Left hindlimb (tissue), 1 donor: ENCODE measurements at regions not wholly inside any gene's neighbourhood (a gene's known extent, or its start where the extent isn't known, plus 50 kb on each side); places are given as distances from the start of the nearest gene placed in this dataset.
"Not testable (repeated sequence)": the region's sequence is repeated elsewhere in the genome, so short reads cannot be mapped to it uniquely, and the experiment has no call there.

ENCODE experiments used
- DNase-seq: peaks from one replicate; pipeline ENCODE4 v3.0.0-alpha.2; 2018

GRCh38 chr6:78597966-78598365 is 269.4 kb upstream of the IRAK1BP1 start:
- DNase-seq = no peak

DNA sequence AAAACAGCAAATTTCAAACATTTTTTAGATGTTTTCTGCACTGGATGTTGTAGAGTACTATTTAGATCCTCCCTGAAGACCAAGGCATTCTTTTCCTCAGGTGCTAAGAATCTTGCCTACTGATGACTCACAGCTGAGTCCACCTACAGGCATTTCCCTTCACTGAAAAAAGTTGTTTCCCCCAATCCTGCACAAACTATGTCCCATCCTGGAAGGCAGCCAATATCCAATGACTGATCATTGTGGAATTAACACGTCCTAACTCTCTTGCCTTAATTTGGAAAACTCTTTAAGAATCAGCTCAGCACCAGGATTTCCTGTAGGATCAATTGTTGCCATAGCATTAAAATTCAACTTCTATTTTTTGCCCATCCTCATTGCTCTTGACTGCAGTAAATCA is 268.4 kb upstream of the IRAK1BP1 start:
- no peak for DNase-seq

- DNase-seq = no peak
These were observed 267.8 kb upstream of the IRAK1BP1 start for GRCh38 chr6:78599526-78599925.

DNA sequence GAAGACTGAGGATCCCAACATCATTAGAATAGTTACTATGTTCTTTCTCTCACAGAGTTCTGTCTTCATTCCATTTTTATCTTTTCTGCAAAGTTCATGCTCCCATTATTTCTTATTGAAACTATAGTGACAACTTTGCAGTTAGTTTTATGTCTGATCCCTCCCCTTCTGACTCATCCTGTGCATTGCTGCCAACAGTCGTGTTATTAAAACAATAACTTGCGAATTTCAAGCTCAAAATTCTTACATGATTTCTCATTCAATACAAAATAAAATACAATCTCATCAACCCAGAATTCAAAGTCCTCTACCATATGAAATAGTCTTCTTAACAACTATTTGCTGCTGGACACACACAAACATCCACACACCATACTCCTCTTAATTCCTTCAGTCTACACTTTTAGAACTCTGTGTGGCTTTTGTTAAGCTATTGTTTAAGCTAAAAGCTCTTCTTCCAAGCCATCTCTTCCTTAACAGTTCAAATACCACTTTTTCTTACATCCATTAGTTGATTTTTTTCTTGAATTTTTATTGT is 261.4 kb upstream of the IRAK1BP1 start:
- DNase-seq = no peak

- no peak for DNase-seq
These were observed 260.2 kb upstream of the IRAK1BP1 start for GRCh38 chr6:78607189-78607588.

GRCh38 chr6:78611102-78611620 is 256.2 kb upstream of the IRAK1BP1 start:
- no peak for DNase-seq

- DNase-seq = no peak
These were observed 255.4 kb upstream of the IRAK1BP1 start for GRCh38 chr6:78611886-78612480.

DNA sequence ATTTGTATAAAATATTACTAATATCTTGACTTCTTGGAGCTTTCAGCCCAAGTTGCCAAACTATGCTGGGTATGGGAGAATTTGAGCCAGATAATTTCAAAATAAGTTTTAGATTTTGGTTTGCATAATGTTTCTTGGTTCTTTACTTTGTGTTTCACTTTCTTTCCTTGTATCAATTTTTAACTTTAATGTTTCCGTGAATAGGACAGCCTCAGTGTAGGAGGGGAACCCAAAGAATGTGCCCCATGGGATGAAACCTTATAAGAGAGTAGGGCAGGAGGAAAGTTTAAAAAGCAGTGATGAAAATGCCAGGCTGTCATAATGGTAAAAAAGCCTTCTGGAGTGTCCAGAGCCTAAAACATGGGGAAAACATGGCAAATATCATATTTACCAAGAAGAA is 252.4 kb upstream of the IRAK1BP1 start:
- DNase-seq = no peak

- no peak for DNase-seq
These were observed 251.9 kb upstream of the IRAK1BP1 start for GRCh38 chr6:78615430-78615904.

DNA sequence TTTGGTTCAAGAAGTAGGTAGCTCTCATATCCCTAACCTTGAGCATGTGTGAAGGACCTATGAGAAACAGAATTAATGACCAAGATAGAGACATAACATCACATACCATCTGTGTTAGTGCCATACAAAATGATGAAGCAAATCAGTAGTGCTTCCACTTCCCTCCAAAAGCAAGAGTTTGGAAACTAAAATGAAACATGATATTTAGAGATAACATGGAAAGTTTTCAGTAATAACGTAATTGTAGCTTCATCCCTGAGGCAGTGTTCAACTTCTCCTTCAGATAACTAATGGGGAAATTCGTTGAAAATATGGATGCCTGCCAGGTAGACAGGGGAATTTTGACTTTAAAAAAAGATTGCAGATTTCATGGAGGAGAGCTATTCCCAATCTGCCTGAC is 248.4 kb upstream of the IRAK1BP1 start:
- no peak for DNase-seq

DNA sequence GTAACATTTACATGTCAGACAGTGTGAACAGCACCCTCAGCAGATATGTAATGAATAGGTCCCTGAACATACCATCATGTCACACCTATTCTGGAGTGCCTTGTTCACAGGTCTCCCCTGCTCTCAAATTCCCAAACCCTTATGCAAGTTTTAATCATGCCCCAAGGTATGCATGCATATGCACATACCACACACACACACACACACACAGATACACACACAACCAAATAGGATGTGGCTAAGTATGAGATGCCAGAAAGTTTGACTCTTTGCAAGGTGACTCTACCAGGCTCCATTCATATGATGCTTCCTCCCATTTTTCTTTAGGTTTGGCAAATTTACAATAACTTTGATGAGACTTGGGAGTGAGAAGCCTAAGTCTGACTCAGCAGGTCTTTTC is 243.8 kb upstream of the IRAK1BP1 start:
- DNase-seq = no peak

GRCh38 chr6:78629154-78629721 is 238.1 kb upstream of the IRAK1BP1 start:
- peak; percentile 36 for DNase-seq

GRCh38 chr6:78629836-78630235 is 237.5 kb upstream of the IRAK1BP1 start:
- DNase-seq = no peak

GRCh38 chr6:78631976-78632375 is 235.4 kb upstream of the IRAK1BP1 start:
- DNase-seq = no peak

- no peak for DNase-seq
These were observed 227.9 kb upstream of the IRAK1BP1 start for GRCh38 chr6:78639111-78640110.

GRCh38 chr6:78643976-78644375 is 223.4 kb upstream of the IRAK1BP1 start:
- not testable (repeated sequence) for DNase-seq

DNA sequence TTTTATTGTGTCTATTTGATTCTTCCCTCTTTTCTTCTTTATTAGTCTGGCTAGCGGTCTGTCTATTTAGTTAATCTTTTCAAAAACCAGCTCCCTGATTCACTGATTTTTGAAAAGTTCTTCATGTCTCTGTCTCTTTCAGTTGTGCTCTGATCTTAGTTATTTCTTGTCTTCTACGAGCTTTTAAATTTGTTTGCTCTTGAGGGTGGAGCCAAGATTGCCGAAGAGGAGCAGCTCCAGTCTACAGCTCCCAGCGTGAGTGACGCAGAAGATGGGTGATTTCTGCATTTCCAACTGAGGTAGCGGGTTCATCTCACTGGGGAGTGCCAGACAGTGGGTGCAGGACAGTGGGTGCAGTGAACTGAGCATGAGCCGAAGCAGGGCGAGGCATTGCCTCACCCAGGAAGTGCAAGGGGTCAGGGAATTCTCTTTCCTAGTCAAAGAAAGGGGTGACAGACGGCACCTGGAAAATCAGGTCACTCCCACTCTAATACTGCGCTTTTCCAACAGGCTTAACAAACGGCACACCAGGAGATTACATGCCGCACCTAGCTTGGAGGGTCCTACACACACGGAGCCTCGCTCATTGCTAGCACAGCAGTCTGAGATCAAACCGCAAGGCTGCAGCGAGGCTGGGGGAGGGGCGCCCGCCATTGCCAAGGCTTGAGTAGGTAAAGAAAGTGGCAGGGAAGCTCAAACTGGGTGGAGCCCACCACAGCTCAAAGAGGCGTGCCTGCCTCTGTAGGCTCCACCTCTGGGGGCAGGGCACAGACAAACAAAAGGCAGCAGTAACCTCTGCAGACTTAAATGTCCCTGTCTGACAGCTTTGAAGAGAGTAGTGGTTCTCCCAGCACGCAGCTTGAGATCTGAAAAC is 220.6 kb upstream of the IRAK1BP1 start:
- DNase-seq = not testable (repeated sequence)

- DNase-seq = not testable (repeated sequence)
These were observed 201.5 kb upstream of the IRAK1BP1 start for GRCh38 chr6:78665819-78666218.

DNA sequence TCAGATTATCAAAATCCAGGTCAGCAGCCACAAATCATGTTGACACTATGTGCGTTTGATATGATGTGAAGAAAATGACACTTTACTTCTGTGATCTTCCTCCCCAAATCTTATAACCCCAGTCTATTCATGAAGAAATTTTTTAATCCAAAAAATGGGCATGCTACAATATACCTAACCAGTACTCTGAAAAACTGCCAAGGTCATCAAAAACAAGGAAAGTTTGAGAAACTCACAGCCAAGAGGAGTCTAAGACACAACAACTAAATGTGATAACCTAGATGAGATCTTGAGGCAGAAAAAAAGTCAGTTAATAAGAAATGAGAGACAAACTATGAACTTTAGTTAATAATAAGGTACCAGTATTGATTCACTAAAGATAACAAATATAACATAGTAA is 200.6 kb upstream of the IRAK1BP1 start:
- no peak for DNase-seq

GRCh38 chr6:78670156-78670555 is 197.2 kb upstream of the IRAK1BP1 start:
- no peak for DNase-seq

- no peak for DNase-seq
These were observed 196.5 kb upstream of the IRAK1BP1 start for GRCh38 chr6:78670802-78671201.
